AG04449 (cell line): ENCODE measurements at regions not wholly inside any gene's neighbourhood (a gene's known extent, or its start where the extent isn't known, plus 50 kb on each side); places are given as distances from the start of the nearest gene placed in this dataset.
"Not testable (repeated sequence)": the region's sequence is repeated elsewhere in the genome, so short reads cannot be mapped to it uniquely, and the experiment has no call there.

ENCODE experiments used
- CTCF ChIA-PET: fragments of 350-600 bp; formaldehyde crosslinking; extraction: SDS; loops from one replicate; lab custom pipeline; 2021; ENCODE audit warnings: antibody characterized with exemption; lab: Yijun Ruan, JAX
- POLR2A ChIA-PET: fragments of 400-600, 350-600 bp; formaldehyde crosslinking; extraction: SDS; loops from one replicate; lab custom pipeline; 2020; ENCODE audit warnings: antibody characterized with exemption, inconsistent platforms; lab: Yijun Ruan, JAX
- DNase-seq: peaks from one replicate; pipeline ENCODE4 v3.0.0-alpha.2; 2010; ENCODE audit warnings: low read depth, low spot score
- H3K4me3 ChIP-seq: 2 replicates; pipeline ENCODE4 v1.5.1; 2011; ENCODE audit warnings: low read depth, mild to moderate bottlenecking, control low read depth, low read length
- CTCF ChIP-seq: IDR thresholded peaks from one replicate; pipeline ENCODE4 v1.5.1; 2011; ENCODE audit warnings: mild to moderate bottlenecking, moderate library complexity, low read length, control low read depth, inconsistent platforms; ENCODE audit not compliant: insufficient read depth; ENCODE audit errors: missing control alignments

GRCh38 chr5:163259495-163259894 is 177.9 kb upstream of the CCNG1 start:
- POLR2A ChIA-PET: no interaction called here
- TF ChIP-seq CTCF: no peak

GRCh38 chr5:163260471-163260870 is 176.9 kb upstream of the CCNG1 start:
- CTCF ChIA-PET: no interaction called here
- POLR2A ChIA-PET: no interaction called here
- TF ChIP-seq CTCF: no peak
- DNase-seq: no peak
- H3K4me3 ChIP-seq: no peak overlapping the region

More at GRCh38 chr5:163259495-163259894, 177.9 kb upstream of the CCNG1 start:
- no peak overlapping the region for H3K4me3 ChIP-seq
- CTCF ChIA-PET: no interaction called here
- no peak for DNase-seq

GRCh38 chr5:163260961-163261360 is 176.4 kb upstream of the CCNG1 start:
- no peak for TF ChIP-seq CTCF
- no peak overlapping the region for H3K4me3 ChIP-seq
- ChIA-PET CTCF (no interaction called here), POLR2A (no interaction called here)
- no peak for DNase-seq

GRCh38 chr5:163261647-163262269 is 175.6 kb upstream of the CCNG1 start:
- ChIA-PET CTCF (no interaction called here), POLR2A (no interaction called here)
- H3K4me3 ChIP-seq: no peak overlapping the region
- no peak for DNase-seq
- no peak for TF ChIP-seq CTCF

- CTCF ChIA-PET, POLR2A ChIA-PET, DNase-seq, H3K4me3 ChIP-seq: not testable (repeated sequence)
Measured at GRCh38 chr5:163266249-163266648, 171.1 kb upstream of the CCNG1 start.

GRCh38 chr5:163269624-163270023 is 167.8 kb upstream of the CCNG1 start:
- ChIA-PET POLR2A (no interaction called here), CTCF (no interaction called here)
- no peak for DNase-seq
- H3K4me3 ChIP-seq: no peak overlapping the region
- no peak for TF ChIP-seq CTCF

GRCh38 chr5:163276466-163276865 is 160.9 kb upstream of the CCNG1 start:
- CTCF ChIA-PET: no interaction called here
- TF ChIP-seq CTCF: no peak
- no peak for DNase-seq
- H3K4me3 ChIP-seq: no peak overlapping the region
- POLR2A ChIA-PET: no interaction called here

- POLR2A ChIA-PET, H3K4me3 ChIP-seq, CTCF ChIA-PET, DNase-seq: not testable (repeated sequence)
Measured at GRCh38 chr5:163280897-163281296, 156.5 kb upstream of the CCNG1 start.
